ENCODE measurements at regions not wholly inside any gene's neighbourhood (a gene's known extent, or its start where the extent isn't known, plus 50 kb on each side); places are given as distances from the start of the nearest gene placed in this dataset.

DNA sequence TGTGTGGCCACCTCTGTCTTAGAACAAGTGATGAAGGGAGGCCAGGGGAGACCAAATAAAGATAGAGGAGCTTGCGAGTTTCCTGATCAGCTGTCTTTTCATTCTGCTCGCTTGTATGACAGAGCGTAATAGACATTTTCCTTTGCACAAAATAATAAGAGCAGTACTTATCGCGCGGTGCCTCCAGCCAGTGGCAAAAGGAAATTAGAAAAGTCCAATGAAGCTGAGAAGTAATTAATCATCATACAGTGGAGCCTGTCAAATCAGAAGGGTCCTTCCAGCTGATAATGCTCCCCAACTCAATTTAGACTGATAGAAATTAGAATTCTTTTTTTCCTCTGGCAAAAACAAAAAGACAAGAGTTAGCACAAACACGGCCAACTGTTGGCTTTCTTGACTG, 307.0 kb upstream of the IRX5 start:
- no peak overlapping the region for H3K27ac Mint-ChIP-seq
- H3K36me3 Mint-ChIP-seq, result no peaks in the 10 kb centered on the region
- H3K9me3 Mint-ChIP-seq, result peaks cover 0 to 3% (median 0%) of the 10 kb centered on the region in 7 donors
- Histone ChIP-seq H3K36me3 (ENCODE audit: control insufficient read depth, insufficient read depth, low read length) (no peaks in the 10 kb centered on the region), H3K4me1 (ENCODE audit: control insufficient read depth, insufficient read depth, low read length, poor library complexity, severe bottlenecking) (no peaks in the 10 kb centered on the region), H3K27ac (ENCODE audit: insufficient read depth, low read length, poor library complexity, severe bottlenecking) (no peak overlapping the region), H3K27me3 (ENCODE audit: control insufficient read depth, insufficient read depth, low read length) (no peaks in the 10 kb centered on the region), H3K4me3 (ENCODE audit: low read depth, low read length) (no peak overlapping the region), H3K9me3 (ENCODE audit: control insufficient read depth in 2 of 2, low read length in 2 of 2) (no peaks in the 10 kb centered on the region)
- no peak overlapping the region for H3K4me3 Mint-ChIP-seq
- peaks cover 4% of the 10 kb centered on the region for H3K27me3 Mint-ChIP-seq
- no peaks in the 10 kb centered on the region for H3K4me1 Mint-ChIP-seq
- DNase-seq (no peak), ATAC-seq (ENCODE audit: low read depth in 2 of 2) (no peak)

DNA sequence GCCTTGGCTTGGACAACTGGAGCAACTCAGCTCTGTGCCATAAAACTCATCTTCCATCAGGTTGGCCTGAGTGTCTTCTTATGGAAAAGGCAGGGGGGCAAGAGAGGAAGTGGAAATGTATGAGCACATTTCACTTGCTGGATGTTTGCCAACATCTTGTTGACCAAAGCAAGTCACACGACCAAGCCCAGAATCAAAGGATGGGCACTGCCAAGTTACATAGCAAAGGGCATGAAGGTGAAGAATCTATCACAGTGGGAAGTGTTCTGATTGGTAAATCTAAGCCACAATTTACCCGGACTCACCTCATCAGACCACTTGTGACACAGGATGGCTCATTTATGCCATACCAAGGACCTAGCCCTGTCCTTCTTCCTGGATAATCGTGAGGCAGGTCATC, 310.5 kb upstream of the IRX5 start:
- Histone ChIP-seq H3K27me3 (ENCODE audit: control insufficient read depth, insufficient read depth, low read length) (no peaks in the 10 kb centered on the region), H3K36me3 (ENCODE audit: control insufficient read depth, insufficient read depth, low read length) (no peaks in the 10 kb centered on the region), H3K4me3 (ENCODE audit: low read depth, low read length) (no peak overlapping the region), H3K4me1 (ENCODE audit: control insufficient read depth, insufficient read depth, low read length, poor library complexity, severe bottlenecking) (no peaks in the 10 kb centered on the region), H3K9me3 (ENCODE audit: control insufficient read depth in 2 of 2, low read length in 2 of 2) (no peaks in the 10 kb centered on the region), H3K27ac (ENCODE audit: insufficient read depth, low read length, poor library complexity, severe bottlenecking) (no peak overlapping the region)
- Mint-ChIP-seq H3K36me3 (no peaks in the 10 kb centered on the region), H3K4me3 (no peak overlapping the region), H3K9me3 (no peaks in the 10 kb centered on the region), H3K4me1 (no peaks in the 10 kb centered on the region), H3K27ac (peak overlapping the region in 1 of 3 donors; percentile 5), H3K27me3 (peaks cover 4% of the 10 kb centered on the region)
- DNase-seq, result no peak
- no peak for ATAC-seq (ENCODE audit: low read depth in 2 of 2)

DNA sequence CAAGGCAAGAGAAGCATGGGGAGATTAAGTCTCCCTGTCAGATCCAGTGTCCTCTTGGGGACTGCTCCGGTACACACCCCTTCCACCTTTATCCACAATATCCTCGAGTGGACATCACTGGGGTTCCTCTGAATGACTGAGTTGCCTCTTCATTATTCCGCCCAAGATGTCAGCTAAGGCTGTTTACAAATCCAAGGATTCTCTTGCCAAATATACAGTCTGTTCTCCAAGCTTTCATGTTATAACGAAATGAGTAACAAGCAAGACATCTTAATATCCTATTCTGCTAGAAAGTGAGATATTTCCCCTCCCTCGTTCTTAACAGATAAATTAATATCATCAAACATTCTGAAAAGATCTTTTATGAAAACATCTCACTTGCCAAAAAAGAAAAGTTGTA, 314.1 kb upstream of the IRX5 start:
- no peak overlapping the region for H3K4me3 ChIP-seq (ENCODE audit: low read depth, low read length)
- DNase-seq, result no peak
- Mint-ChIP-seq H3K36me3 (no peaks in the 10 kb centered on the region), H3K27ac (no peak overlapping the region), H3K4me3 (no peak overlapping the region), H3K27me3 (peaks cover 4% of the 10 kb centered on the region), H3K4me1 (no peaks in the 10 kb centered on the region), H3K9me3 (peaks cover 0 to 2% (median 0%) of the 10 kb centered on the region in 7 donors)
- H3K36me3 ChIP-seq (ENCODE audit: control insufficient read depth, insufficient read depth, low read length), result no peaks in the 10 kb centered on the region
- no peak overlapping the region for H3K27ac ChIP-seq (ENCODE audit: insufficient read depth, low read length, poor library complexity, severe bottlenecking)
- H3K27me3 ChIP-seq (ENCODE audit: control insufficient read depth, insufficient read depth, low read length), result no peaks in the 10 kb centered on the region
- no peaks in the 10 kb centered on the region for H3K9me3 ChIP-seq (ENCODE audit: control insufficient read depth in 2 of 2, low read length in 2 of 2)
- ATAC-seq (ENCODE audit: low read depth in 2 of 2), result no peak
- no peaks in the 10 kb centered on the region for H3K4me1 ChIP-seq (ENCODE audit: control insufficient read depth, insufficient read depth, low read length, poor library complexity, severe bottlenecking)

DNA sequence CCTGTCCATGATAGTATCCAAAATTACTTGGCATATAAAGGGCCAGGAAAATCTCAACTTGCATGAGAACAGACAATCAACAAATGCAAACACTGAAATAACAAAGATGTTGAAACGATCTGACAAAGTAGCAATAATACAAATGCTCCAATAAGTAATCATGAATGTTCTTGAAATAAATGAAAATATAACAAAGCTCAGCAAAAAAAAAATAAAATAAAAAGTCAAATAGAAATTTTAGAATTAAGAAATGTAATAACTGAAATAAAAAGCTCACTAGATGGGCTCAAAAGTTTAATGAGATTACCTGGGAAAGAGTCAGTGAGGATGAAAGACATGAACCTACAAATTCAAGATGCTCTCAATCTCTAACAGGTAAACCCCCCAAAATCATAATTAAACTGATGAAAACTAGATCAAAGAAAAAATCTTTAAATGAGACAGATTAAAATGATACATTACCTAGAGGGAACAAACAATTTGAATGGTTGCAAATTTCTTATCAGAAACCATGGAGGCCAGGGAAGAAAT, 319.0 kb upstream of the IRX3 start:
- H3K27me3 ChIP-seq (ENCODE audit: control insufficient read depth, insufficient read depth, low read length), result no peaks in the 10 kb centered on the region
- H3K4me3 ChIP-seq (ENCODE audit: low read depth, low read length), result no peak overlapping the region
- H3K4me1 ChIP-seq (ENCODE audit: control insufficient read depth, insufficient read depth, low read length, poor library complexity, severe bottlenecking), result no peaks in the 10 kb centered on the region
- Mint-ChIP-seq H3K36me3 (no peaks in the 10 kb centered on the region), H3K4me3 (no peak overlapping the region), H3K27ac (no peak overlapping the region), H3K9me3 (peaks cover 0 to 28% (median 4%) of the 10 kb centered on the region in 7 donors), H3K27me3 (no peaks in the 10 kb centered on the region), H3K4me1 (no peaks in the 10 kb centered on the region)
- H3K27ac ChIP-seq (ENCODE audit: insufficient read depth, low read length, poor library complexity, severe bottlenecking), result no peak overlapping the region
- peaks cover 0 to 3% of the 10 kb centered on the region in 2 experiments for H3K9me3 ChIP-seq (ENCODE audit: control insufficient read depth in 2 of 2, low read length in 2 of 2)
- H3K36me3 ChIP-seq (ENCODE audit: control insufficient read depth, insufficient read depth, low read length), result no peaks in the 10 kb centered on the region
- no peak for DNase-seq
- ATAC-seq (ENCODE audit: low read depth in 2 of 2), result no peak

DNA sequence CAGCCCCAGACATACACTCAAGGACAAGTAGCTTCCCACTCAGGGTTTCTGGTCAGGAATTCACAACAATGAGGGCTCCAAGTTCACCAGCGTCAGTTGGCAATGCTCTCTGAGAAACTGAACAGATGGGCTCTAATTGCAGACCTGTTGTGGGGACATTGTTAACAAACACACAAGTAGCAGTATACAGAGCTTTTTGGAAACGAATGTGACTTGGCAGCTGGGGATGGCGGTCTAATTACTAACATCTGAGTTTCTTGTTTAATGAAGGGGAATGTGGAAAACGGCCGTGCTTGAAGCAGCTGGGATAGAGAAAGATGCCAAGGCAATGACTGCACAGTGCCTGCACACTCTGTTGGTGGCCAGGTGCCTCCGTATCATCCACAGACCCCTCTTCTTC, 316.1 kb upstream of the IRX3 start:
- Mint-ChIP-seq H3K4me3 (peak overlapping the region in 1 of 4 donors; percentile 67), H3K36me3 (no peaks in the 10 kb centered on the region), H3K27ac (no peak overlapping the region), H3K4me1 (no peaks in the 10 kb centered on the region), H3K9me3 (peaks cover 0 to 30% (median 6%) of the 10 kb centered on the region in 7 donors), H3K27me3 (no peaks in the 10 kb centered on the region)
- no peak overlapping the region for H3K27ac ChIP-seq (ENCODE audit: insufficient read depth, low read length, poor library complexity, severe bottlenecking)
- DNase-seq (no peak), ATAC-seq (ENCODE audit: low read depth in 2 of 2) (no peak)
- H3K36me3 ChIP-seq (ENCODE audit: control insufficient read depth, insufficient read depth, low read length), result no peaks in the 10 kb centered on the region
- no peaks in the 10 kb centered on the region for H3K27me3 ChIP-seq (ENCODE audit: control insufficient read depth, insufficient read depth, low read length)
- peaks cover 0 to 3% of the 10 kb centered on the region in 2 experiments for H3K9me3 ChIP-seq (ENCODE audit: control insufficient read depth in 2 of 2, low read length in 2 of 2)
- H3K4me3 ChIP-seq (ENCODE audit: low read depth, low read length), result no peak overlapping the region
- H3K4me1 ChIP-seq (ENCODE audit: control insufficient read depth, insufficient read depth, low read length, poor library complexity, severe bottlenecking), result no peaks in the 10 kb centered on the region

DNA sequence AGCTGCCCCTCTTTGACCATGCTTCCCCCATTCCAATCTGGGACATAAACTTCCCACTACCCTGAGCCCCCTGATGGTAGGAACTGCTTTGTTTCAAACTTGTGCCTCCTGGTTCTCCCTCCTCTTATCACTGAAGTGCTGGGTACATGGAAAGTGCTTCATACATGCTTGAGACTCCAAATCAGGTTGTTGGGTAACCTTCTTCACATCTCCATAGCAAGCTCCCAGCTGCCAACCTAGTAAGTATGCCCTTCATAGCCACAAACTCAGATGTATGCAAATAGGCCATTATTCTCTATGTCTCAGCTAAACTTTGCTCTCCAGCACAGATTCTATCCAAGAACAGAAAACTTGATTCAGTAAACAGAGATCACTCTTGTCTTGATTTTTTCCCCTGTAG, 310.6 kb upstream of the IRX3 start:
- peaks cover 9% of the 10 kb centered on the region for H3K27me3 Mint-ChIP-seq
- no peak for DNase-seq
- Histone ChIP-seq H3K9me3 (ENCODE audit: control insufficient read depth in 2 of 2, low read length in 2 of 2) (peaks cover 0 to 3% of the 10 kb centered on the region in 2 experiments), H3K4me3 (ENCODE audit: low read depth, low read length) (no peak overlapping the region), H3K27me3 (ENCODE audit: control insufficient read depth, insufficient read depth, low read length) (peaks cover 2% of the 10 kb centered on the region), H3K27ac (ENCODE audit: insufficient read depth, low read length, poor library complexity, severe bottlenecking) (no peak overlapping the region), H3K36me3 (ENCODE audit: control insufficient read depth, insufficient read depth, low read length) (no peaks in the 10 kb centered on the region), H3K4me1 (ENCODE audit: control insufficient read depth, insufficient read depth, low read length, poor library complexity, severe bottlenecking) (no peaks in the 10 kb centered on the region)
- H3K27ac Mint-ChIP-seq, result no peak overlapping the region
- peaks cover 0 to 2% (median 0%) of the 10 kb centered on the region in 4 donors for H3K4me1 Mint-ChIP-seq
- peaks cover 0 to 11% (median 4%) of the 10 kb centered on the region in 7 donors for H3K9me3 Mint-ChIP-seq
- no peaks in the 10 kb centered on the region for H3K36me3 Mint-ChIP-seq
- no peak overlapping the region for H3K4me3 Mint-ChIP-seq
- ATAC-seq (ENCODE audit: low read depth in 2 of 2), result no peak

DNA sequence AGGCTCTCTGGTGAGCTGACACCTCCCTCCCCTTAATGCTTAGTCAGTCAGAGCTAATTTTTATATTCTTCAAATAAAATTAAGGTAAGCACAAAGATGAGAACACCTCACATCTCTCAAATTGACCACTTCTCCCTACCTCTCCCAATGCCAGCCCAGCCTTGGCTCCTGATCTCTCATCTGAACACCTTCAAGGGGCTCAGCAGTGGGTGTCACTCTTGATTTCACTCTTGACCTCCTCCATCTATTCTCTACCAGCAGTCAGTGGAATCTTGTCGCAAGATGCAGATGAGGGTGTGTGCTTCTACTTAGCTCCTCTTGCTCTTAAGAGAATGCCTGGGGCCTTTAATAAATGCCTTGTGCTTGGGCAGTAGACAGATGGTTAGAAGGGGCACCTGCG, 309.0 kb upstream of the IRX3 start:
- DNase-seq (no peak), ATAC-seq (ENCODE audit: low read depth in 2 of 2) (no peak)
- Histone ChIP-seq H3K36me3 (ENCODE audit: control insufficient read depth, insufficient read depth, low read length) (no peaks in the 10 kb centered on the region), H3K9me3 (ENCODE audit: control insufficient read depth in 2 of 2, low read length in 2 of 2) (no peaks in the 10 kb centered on the region), H3K4me3 (ENCODE audit: low read depth, low read length) (no peak overlapping the region), H3K4me1 (ENCODE audit: control insufficient read depth, insufficient read depth, low read length, poor library complexity, severe bottlenecking) (no peaks in the 10 kb centered on the region), H3K27me3 (ENCODE audit: control insufficient read depth, insufficient read depth, low read length) (peaks cover 2% of the 10 kb centered on the region), H3K27ac (ENCODE audit: insufficient read depth, low read length, poor library complexity, severe bottlenecking) (no peak overlapping the region)
- Mint-ChIP-seq H3K27ac (no peak overlapping the region), H3K9me3 (peaks cover 0 to 7% (median 4%) of the 10 kb centered on the region in 7 donors), H3K4me1 (peaks cover 0 to 2% (median 0%) of the 10 kb centered on the region in 4 donors), H3K27me3 (peaks cover 14% of the 10 kb centered on the region), H3K4me3 (no peak overlapping the region), H3K36me3 (no peaks in the 10 kb centered on the region)

DNA sequence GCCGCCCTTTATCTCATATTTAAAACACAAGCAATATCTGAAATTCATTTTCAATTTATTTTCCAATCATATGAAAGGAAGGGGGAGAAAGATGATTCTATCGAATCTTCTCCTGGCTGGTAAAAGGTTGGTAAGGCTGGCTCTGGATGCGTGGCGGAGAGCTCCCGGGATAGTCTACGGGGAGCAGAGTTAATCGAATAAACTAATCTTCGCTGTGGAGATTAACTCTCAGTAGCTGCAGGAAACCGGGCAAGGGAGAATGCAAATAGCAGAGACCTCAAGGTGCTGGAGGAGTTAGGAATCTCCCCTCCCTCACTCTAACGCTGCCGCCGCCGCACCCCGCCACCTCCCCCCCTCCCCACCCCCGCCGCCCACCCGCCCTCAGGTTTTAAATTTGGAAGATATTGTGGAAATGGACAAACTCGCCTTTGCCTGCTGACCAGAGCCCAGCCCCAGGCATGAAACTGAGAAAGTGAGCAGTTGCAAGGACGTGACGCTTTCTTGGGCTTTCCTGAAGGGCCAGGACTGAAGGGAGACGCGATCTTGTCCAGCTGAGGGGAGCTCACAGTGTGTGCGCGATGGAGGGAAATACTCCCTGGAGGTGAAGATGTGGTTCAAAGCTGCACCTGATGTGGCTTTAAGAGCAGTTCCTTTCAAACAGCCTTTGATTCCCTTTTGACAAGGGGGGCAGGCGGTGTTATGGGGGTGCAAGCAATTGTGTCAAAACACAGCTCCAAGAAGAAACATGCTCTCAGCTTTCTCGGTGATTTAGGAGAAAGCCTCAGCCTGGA, 308.2 kb upstream of the IRX3 start:
- Histone ChIP-seq H3K4me1 (ENCODE audit: control insufficient read depth, insufficient read depth, low read length, poor library complexity, severe bottlenecking) (no peaks in the 10 kb centered on the region), H3K27me3 (ENCODE audit: control insufficient read depth, insufficient read depth, low read length) (peaks cover 2% of the 10 kb centered on the region), H3K9me3 (ENCODE audit: control insufficient read depth in 2 of 2, low read length in 2 of 2) (no peaks in the 10 kb centered on the region), H3K36me3 (ENCODE audit: control insufficient read depth, insufficient read depth, low read length) (no peaks in the 10 kb centered on the region), H3K4me3 (ENCODE audit: low read depth, low read length) (no peak overlapping the region), H3K27ac (ENCODE audit: insufficient read depth, low read length, poor library complexity, severe bottlenecking) (no peak overlapping the region)
- peaks cover 0 to 7% (median under 1%) of the 10 kb centered on the region in 7 donors for H3K9me3 Mint-ChIP-seq
- peaks cover 14% of the 10 kb centered on the region for H3K27me3 Mint-ChIP-seq
- peaks cover 0 to 2% (median 0%) of the 10 kb centered on the region in 4 donors for H3K4me1 Mint-ChIP-seq
- ATAC-seq (ENCODE audit: low read depth in 2 of 2) (no peak), DNase-seq (no peak)
- no peaks in the 10 kb centered on the region for H3K36me3 Mint-ChIP-seq
- no peak overlapping the region for H3K4me3 Mint-ChIP-seq
- H3K27ac Mint-ChIP-seq, result peak overlapping the region in 1 of 3 donors; percentile 4

Measured in CD4-positive, CD25-positive, alpha-beta regulatory T cell (primary cell).